ENCODE measurements at regions not wholly inside any gene's neighbourhood (a gene's known extent, or its start where the extent isn't known, plus 50 kb on each side); places are given as distances from the start of the nearest gene placed in this dataset.

DNA sequence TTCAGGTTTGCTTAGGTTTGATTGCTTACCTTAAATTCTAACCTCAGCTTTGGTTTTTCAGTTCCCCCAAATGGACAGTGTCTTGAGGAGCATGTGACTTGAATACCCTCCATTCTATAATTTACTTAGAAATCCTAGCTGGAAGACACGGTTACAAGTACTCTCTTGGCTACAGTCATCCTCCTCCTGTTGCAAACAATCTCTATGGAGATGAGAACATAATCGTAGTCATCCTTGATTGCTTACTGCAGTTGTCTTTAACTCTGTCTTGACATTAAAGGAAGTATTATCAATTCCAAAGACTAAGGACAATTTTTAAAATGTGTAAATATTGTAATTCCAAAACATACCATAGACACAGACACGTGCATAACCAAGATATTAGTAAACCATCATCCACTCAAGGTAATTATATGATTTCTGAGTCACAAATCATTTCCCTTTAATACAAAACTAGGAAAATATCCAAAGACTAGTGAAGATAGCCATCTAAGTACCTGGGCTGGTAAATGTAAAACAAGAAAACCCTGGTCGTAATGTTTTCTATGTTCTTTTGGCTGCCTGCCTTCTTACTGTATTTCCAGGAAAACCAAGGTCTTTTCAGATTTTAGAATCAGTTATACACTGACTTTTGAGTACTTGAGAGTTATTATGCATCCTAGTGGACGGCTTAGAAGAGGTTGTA is 149.9 kb downstream of the CHRM3 start:
- H3K4me3 ChIP-seq (replicated peaks in 1 of 3; ENCODE audit: low read depth in 2 of 3, low read length in 3 of 3): no peak overlapping the region
- H3K9me3 Mint-ChIP-seq: peaks cover 3 to 19% (median 6%) of the 10 kb centered on the region in 7 donors
- no peaks in the 10 kb centered on the region for H3K79me2 ChIP-seq (ENCODE audit: insufficient read depth, low read length)
- TF ChIP-seq, protein P1, sequence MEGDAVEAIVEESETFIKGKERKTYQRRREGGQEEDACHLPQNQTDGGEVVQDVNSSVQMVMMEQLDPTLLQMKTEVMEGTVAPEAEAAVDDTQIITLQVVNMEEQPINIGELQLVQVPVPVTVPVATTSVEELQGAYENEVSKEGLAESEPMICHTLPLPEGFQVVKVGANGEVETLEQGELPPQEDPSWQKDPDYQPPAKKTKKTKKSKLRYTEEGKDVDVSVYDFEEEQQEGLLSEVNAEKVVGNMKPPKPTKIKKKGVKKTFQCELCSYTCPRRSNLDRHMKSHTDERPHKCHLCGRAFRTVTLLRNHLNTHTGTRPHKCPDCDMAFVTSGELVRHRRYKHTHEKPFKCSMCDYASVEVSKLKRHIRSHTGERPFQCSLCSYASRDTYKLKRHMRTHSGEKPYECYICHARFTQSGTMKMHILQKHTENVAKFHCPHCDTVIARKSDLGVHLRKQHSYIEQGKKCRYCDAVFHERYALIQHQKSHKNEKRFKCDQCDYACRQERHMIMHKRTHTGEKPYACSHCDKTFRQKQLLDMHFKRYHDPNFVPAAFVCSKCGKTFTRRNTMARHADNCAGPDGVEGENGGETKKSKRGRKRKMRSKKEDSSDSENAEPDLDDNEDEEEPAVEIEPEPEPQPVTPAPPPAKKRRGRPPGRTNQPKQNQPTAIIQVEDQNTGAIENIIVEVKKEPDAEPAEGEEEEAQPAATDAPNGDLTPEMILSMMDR (IDR thresholded peaks at IDR 0.05): no peak
- intact Hi-C loops (cut with micrococcal nuclease): no loop called here
- H3K27me3 Mint-ChIP-seq (ENCODE audit: low read depth in 3 of 3): no peaks in the 10 kb centered on the region
- WGBS (ENCODE audit: insufficient coverage): 100% methylated on average over 1 of the region's 5 CpGs
- no peak for DNase-seq
- H3K27me3 ChIP-seq (ENCODE audit: control insufficient read depth in 2 of 2, insufficient read depth in 2 of 2, low read length in 2 of 2): no peaks in the 10 kb centered on the region
- peaks cover 0 to 16% of the 10 kb centered on the region in 2 donors for H3K9me3 ChIP-seq (replicated peaks in 1 of 2; ENCODE audit: control insufficient read depth in 1 of 2, insufficient read depth in 1 of 2, low read length in 2 of 2)
- H3K4me2 ChIP-seq (replicated peaks; ENCODE audit: extremely low read depth, low read length, poor library complexity, severe bottlenecking): no peak overlapping the region
- no peaks in the 10 kb centered on the region for H3K36me3 ChIP-seq (replicated peaks in 1 of 2; ENCODE audit: control insufficient read depth in 1 of 2, insufficient read depth in 2 of 2, low read length in 2 of 2)
- H4K20me1 ChIP-seq (ENCODE audit: insufficient read depth, low read length): no peaks in the 10 kb centered on the region
- no peak overlapping the region for H3K9ac ChIP-seq (ENCODE audit: insufficient read depth, low read length, poor library complexity, severe bottlenecking)
- H3K4me1 ChIP-seq (ENCODE audit: control insufficient read depth in 1 of 2, insufficient read depth in 2 of 2, low read length in 2 of 2): no peaks in the 10 kb centered on the region
- H3K27ac Mint-ChIP-seq: no peak overlapping the region
- no peaks in the 10 kb centered on the region for H3K36me3 Mint-ChIP-seq
- H3K4me3 Mint-ChIP-seq: no peak overlapping the region
- peaks cover 6% of the 10 kb centered on the region for H3K4me1 Mint-ChIP-seq
- no peak overlapping the region for H3K27ac ChIP-seq (ENCODE audit: low read depth in 1 of 2, low read length in 2 of 2)
- H2AFZ ChIP-seq (ENCODE audit: insufficient read depth, low read depth, low read length, poor library complexity, severe bottlenecking): no peak overlapping the region

DNA sequence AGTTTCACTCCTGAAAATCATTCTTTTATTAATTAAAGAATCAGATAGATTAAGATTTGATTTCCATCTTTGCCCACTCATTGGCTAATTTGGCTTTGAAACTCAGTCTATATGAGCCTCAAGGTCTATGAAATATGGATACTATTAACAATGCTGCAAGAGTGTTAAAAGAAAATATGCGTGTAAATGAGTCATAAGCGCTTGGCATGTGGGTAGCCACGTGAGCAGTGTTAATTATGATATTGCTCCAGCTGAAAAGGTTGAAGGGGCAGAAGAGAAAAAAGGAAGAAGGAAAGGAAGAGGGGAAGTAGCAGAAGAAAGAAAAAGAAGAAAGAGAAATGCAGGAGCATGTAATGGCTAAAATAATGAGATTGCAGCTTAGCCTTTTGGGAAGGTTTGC is 151.4 kb downstream of the CHRM3 start:
- Histone ChIP-seq H3K4me2 (replicated peaks; ENCODE audit: extremely low read depth, low read length, poor library complexity, severe bottlenecking) (no peak overlapping the region), H2AFZ (ENCODE audit: insufficient read depth, low read depth, low read length, poor library complexity, severe bottlenecking) (no peak overlapping the region), H3K4me1 (ENCODE audit: control insufficient read depth in 1 of 2, insufficient read depth in 2 of 2, low read length in 2 of 2) (no peaks in the 10 kb centered on the region), H3K9me3 (replicated peaks in 1 of 2; ENCODE audit: control insufficient read depth in 1 of 2, insufficient read depth in 1 of 2, low read length in 2 of 2) (peaks cover 0 to 5% of the 10 kb centered on the region in 2 donors), H3K79me2 (ENCODE audit: insufficient read depth, low read length) (no peaks in the 10 kb centered on the region), H3K27me3 (ENCODE audit: control insufficient read depth in 2 of 2, insufficient read depth in 2 of 2, low read length in 2 of 2) (no peaks in the 10 kb centered on the region), H3K36me3 (replicated peaks in 1 of 2; ENCODE audit: control insufficient read depth in 1 of 2, insufficient read depth in 2 of 2, low read length in 2 of 2) (no peaks in the 10 kb centered on the region), H3K4me3 (replicated peaks in 1 of 3; ENCODE audit: low read depth in 2 of 3, low read length in 3 of 3) (no peak overlapping the region), H3K9ac (ENCODE audit: insufficient read depth, low read length, poor library complexity, severe bottlenecking) (no peak overlapping the region), H4K20me1 (ENCODE audit: insufficient read depth, low read length) (no peaks in the 10 kb centered on the region), H3K27ac (ENCODE audit: low read depth in 1 of 2, low read length in 2 of 2) (no peak overlapping the region)
- TF ChIP-seq, protein P1 (IDR thresholded peaks at IDR 0.05): no peak
- Mint-ChIP-seq H3K4me1 (peaks cover 6% of the 10 kb centered on the region), H3K27ac (no peak overlapping the region), H3K36me3 (no peaks in the 10 kb centered on the region), H3K4me3 (no peak overlapping the region), H3K9me3 (peaks cover 0 to 14% (median 6%) of the 10 kb centered on the region in 7 donors), H3K27me3 (ENCODE audit: low read depth in 3 of 3) (no peaks in the 10 kb centered on the region)
- DNase-seq: no peak
- intact Hi-C loops (cut with micrococcal nuclease): no loop called here
- 42% methylated on average over 3 of the region's 3 CpGs for WGBS (ENCODE audit: insufficient coverage)

All from CD14-positive monocyte (primary cell).